AG20443 (cell line): ENCODE measurements at regions not wholly inside any gene's neighbourhood (a gene's known extent, or its start where the extent isn't known, plus 50 kb on each side); places are given as distances from the start of the nearest gene placed in this dataset.

Experiments used
- DNase-seq: peaks from one replicate; pipeline ENCODE4 v3.0.0; 2012; ENCODE audit warnings: low spot score, mixed read lengths

DNA sequence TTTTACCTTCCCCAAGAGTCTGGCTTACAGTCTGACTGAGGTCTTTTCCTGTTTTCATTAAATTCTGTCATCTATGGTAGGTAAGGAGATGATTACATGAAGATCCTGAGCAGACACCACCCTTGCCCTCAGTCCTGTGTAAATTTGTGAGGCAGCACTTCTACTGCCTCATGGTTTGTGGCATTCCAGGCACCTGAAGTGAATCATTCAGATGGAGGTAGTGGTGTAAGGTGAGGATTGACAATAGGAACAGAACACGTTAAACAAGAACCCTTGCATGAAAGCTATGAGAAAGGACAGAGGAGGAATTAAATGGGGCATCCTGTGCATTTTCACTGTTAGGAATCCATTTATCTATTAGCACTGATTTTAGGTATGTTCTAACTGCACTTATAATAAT is 618.6 kb downstream of the TLL1 start:
- no peak for DNase-seq

- no peak for DNase-seq
Observed at GRCh38 chr4:166493924-166494345, 620.9 kb downstream of the TLL1 start.

- DNase-seq: no peak
Observed at GRCh38 chr4:166498546-166498945, 625.5 kb downstream of the TLL1 start.

- DNase-seq: no peak
Observed at GRCh38 chr4:166499820-166500219, 626.8 kb downstream of the TLL1 start.

DNA sequence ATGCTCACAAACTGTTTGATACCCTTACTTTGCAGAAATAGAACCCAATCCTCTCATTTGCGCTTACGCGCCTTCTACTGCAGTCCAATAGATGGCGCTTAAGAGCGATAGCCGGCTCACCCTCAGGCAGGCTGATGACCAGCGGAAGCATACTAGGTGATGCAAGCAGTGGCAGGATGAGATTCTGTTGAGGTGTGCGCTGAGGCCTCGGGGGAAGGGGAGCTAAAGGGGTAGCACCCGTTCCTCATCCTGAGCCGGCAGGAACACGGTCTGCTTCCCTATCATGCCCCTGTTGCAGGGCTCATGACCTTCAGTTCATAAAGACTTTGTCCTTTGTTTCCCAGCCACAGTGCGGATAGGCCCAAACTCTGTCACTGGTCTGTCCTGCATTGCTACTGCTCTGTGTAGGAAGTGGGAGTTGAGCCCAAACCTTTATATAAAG is 628.9 kb downstream of the TLL1 start:
- peak; percentile 32 for DNase-seq

DNA sequence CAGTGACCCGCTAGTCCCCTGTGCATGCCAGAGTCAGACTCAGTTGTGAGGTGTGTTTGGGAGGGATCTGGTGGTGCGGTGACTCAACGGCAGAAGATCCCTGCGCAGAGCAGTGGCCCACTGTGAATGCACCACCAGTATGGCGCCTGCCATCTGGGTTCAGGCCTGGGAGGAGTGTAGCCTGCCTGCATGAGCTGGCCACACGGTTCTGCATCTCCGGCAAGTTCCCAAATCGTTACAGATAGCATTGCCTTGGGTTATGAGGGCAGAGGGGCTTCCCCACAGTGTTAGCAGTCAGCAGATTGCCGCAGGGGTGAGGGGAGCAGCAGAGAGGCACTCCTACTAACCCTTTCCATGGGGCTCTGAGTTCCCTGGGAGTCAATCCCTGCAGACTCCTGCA is 629.6 kb downstream of the TLL1 start:
- no peak for DNase-seq

DNA sequence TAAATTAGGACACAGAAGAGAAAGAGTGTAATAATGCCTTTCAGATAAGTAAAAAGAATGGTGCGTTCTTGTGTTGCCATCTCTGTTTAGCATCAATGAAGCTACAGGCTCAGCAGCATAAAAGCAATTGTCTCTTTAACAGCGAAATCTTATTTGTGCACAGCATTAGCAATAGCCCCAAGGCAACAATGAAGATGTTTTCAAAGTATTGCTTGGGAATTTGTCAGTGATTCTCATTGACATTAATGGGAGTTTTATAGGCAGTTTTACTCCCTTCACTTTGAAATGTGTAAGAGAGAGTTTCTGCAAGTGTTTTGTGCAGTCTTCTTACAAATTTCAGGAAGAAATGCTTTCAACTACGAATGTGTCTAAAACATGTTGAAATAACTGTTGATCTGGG is 633.0 kb downstream of the TLL1 start:
- no peak for DNase-seq

- no peak for DNase-seq
Observed at GRCh38 chr4:166512267-166512666, 639.2 kb downstream of the TLL1 start.

DNA sequence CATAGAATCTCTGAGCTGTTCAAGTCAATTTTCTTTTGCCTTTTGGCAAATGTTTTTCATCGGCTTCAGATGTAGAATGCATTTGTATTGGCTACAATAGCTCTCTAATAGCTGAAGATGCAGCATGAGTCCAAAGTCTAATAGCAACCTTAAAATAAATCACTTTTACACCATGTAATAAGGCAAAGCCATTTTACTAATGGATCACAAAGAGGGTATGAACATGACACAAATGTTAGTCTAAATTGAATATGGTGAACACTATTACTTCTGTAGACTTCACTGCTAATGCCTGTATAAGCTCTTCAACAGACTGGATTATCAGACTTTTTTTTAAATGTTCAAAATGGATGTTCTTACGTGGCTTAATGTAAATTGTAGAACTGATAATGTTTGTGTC is 645.3 kb downstream of the TLL1 start:
- DNase-seq: no peak

DNA sequence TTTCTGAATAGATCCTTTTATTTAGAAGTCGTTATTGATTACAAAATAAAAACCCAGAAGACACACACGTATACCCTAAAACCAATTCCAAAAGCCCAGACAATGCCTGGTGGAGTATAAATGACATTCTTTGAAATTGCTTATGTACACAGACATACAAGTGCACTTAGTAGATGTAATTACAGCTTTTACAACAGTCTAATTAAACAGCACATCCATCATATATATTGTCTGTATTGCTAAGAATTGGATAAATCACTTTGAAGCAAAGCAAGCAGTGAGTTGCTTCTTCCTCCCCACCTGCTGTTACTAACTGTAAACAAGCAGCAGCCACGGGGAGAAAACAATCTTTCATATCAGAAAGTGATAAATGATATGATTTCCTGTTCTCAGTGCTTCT is 645.7 kb downstream of the TLL1 start:
- DNase-seq: no peak

DNA sequence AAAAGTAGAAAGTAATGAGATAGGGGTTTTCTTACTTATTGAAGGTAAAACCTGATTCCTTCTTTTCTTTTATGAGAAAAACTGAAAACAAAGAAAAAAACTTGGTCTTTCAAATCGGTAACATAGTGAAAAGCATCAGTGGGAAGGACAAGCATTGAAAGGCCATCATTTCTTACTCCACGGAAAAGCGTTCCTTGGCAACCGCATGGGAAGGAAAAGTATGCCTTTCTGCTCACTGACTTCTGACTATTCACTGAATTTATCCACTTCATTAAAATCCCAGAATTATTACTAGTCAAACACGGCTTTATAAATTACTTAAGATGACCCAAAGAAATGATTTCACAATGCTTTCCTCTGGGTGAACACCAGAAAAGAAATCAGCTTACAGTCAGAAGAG is 646.7 kb downstream of the TLL1 start:
- no peak for DNase-seq

DNA sequence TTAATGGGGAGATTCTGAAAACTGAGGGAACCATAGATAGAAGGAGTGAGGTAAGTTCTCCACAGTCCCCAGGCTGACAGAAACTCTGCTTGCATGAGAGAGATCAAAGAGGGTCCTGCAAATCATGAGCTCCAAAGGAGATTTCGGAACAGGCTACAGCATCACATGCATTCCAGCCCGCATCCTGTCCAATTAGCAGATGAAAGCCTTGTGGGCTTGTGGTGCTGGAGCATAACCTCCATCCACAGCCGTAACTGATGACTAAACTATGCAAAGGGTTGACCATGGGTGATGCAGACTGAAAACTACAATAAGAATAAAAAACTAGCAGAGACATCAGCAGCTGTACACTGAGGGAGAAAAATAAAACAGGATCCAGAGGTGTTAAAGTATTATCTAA is 654.5 kb downstream of the TLL1 start:
- no peak for DNase-seq

DNA sequence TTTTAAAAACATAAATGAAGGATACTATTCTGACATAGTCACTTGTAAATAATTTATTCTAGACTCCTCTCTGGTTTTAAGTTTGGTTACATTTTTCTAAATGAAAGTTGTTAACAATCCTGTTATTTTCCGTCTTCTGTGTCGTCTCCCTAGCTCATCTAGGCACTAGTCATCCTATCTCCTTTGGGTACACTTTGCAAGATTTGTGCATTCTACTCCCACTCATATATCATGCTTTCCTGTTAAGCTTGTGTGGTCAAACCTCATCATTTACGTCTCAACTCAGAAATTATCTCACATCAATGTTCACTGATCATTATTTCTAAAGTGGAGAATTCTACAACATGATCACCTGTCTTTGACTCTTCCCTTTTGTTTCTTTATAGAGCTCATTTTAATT is 658.7 kb downstream of the TLL1 start:
- no peak for DNase-seq

GRCh38 chr4:166535865-166536264 is 662.8 kb downstream of the TLL1 start:
- no peak for DNase-seq

DNA sequence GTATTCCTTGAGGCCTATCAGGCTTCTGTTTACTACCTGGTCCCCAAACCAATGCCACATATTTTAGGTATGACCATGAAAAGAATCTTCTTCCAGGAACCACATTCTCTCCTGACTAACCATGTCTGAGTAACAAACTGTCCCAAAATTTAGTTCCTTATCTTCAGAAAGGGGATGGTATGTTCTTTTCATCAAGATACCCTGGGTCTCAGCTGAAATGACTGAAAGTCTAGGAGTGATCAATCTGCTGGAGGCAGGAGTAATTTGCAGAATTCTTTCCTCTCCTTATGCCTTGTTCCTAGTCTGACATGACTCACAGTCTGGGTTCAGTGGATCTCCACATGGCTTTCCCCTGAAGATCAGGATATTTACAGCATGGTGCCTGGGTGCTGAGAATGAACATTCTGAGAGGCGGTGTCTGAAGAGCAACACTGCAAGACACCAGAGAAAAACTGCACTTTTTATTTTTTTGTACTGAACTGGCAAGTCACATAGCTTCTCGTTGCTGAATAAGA is 665.5 kb downstream of the TLL1 start:
- no peak for DNase-seq

- DNase-seq: no peak
Observed at GRCh38 chr4:166546009-166546408, 673.0 kb downstream of the TLL1 start.

DNA sequence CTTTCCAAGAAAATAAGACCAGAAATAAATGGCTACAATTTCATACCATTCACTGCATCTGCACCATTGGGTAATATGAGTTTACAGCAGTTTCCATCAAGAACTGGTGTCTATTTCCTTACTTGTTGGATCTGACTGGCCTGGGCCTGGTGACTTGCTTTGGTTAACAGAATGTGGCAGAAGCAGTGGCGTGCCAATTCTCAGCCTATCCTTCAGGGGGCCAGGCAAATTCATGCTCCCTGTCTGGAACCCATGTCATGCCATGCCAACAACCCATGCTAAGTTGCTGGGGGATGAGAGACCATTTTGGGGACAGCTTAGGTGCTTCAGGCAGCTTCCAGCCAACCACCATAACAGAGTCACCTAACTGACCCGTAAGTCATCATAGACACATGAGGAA is 656.7 kb downstream of the SPOCK3 start:
- no peak for DNase-seq

DNA sequence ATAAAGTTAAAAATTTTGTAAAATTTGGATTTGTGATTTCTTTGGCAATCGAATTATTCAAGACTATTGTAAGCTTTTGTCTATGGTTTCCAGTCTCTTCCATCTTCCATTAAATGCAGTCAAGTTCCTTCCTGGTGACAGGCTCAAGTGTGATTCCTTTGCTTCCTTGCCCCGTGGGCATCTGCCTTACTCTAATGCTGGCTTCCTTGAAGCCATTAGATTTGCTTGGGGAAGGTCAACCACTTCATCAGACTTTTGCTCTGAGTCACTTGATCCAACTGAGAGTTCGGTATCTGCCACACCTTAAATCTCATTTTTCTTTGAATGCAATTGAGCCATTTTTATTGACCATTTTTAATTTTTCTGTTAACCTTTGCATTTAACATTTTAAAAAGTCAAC is 648.8 kb downstream of the SPOCK3 start:
- no peak for DNase-seq

- peak; percentile 20 for DNase-seq
Observed at GRCh38 chr4:166594326-166594946, 639.9 kb downstream of the SPOCK3 start.

- no peak for DNase-seq
Observed at GRCh38 chr4:166600264-166600663, 634.0 kb downstream of the SPOCK3 start.

- no peak for DNase-seq
Observed at GRCh38 chr4:166602068-166602467, 632.2 kb downstream of the SPOCK3 start.

- no peak for DNase-seq
Observed at GRCh38 chr4:166622425-166622977, 611.8 kb downstream of the SPOCK3 start.

DNA sequence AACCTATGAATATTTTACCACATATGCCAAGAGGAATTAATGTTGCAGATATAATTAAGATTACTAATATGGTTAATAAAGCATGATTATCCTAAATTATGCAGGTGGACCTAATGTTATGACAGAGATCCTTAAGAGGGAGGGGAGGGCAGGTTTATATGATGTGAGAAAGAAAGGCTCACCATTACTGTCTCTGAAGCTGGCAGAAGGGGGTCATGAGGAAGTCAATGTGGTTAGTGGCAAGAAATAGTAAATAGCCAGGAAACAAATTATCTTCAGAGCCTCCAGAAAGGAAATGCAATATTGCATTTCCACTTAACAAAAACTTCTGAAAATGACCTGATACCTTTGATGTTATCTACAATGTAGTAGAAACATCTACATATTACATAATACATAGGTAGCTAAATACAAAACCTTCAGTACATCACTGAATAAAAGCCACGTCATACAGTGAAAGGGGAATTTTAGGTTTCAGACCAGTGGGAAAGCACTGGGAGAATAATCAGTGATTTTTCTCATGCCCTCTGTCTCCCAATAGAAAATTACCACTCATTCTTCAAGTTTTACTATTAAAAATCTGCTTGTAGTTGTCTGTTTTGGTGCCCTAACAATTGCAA is 609.2 kb downstream of the SPOCK3 start:
- DNase-seq: no peak

- no peak for DNase-seq
Observed at GRCh38 chr4:166628454-166628853, 605.8 kb downstream of the SPOCK3 start.
